ENCODE measurements at regions not wholly inside any gene's neighbourhood (a gene's known extent, or its start where the extent isn't known, plus 50 kb on each side); places are given as distances from the start of the nearest gene placed in this dataset.

GRCh38 chr4:180596888-180597483, 1646.2 kb upstream of the TENM3 start:
- intact Hi-C loops (cut with micrococcal nuclease; ENCODE audit: unreplicated experiment) (no loop called here), in situ Hi-C loops (cut with HindIII; ENCODE audit: extremely low pct_ligation_motif_present, low pct_unique_long_range_greater_than_20kb) (no loop called here)
- ChIA-PET POLR2A (no interaction called here), CTCF (ENCODE audit: low intra/inter-chr PET ratio, low total read pairs) (no interaction called here)
- no peak overlapping the region for H3K27ac ChIP-seq (ENCODE audit: extremely low read length, insufficient read depth, low read length)
- BruUV-seq (replicated peaks), result no TSS peak
- 91% methylated on average over 3 of the region's 3 CpGs for whole genome bisulfite sequencing (ENCODE audit: low lambda C conversion rate)
- no peaks in the 10 kb centered on the region for H3K9me3 ChIP-seq (ENCODE audit: low read length)
- DNase-seq (ENCODE audit: low spot score), result no peak
- TF ChIP-seq CAMTA2 (CRISPR knock-in tag; IDR thresholded peaks at IDR 0.05; ENCODE audit: borderline replicate concordance) (no peak), STAT6 (CRISPR knock-in tag; IDR thresholded peaks at IDR 0.05; ENCODE audit: borderline replicate concordance) (no peak), ZNF660 (CRISPR knock-in tag; IDR thresholded peaks at IDR 0.05; ENCODE audit: borderline replicate concordance, low read depth) (no peak), MAFG (CRISPR knock-in tag; IDR thresholded peaks at IDR 0.05) (no peak), SNAPC2 (CRISPR knock-in tag; IDR thresholded peaks at IDR 0.05) (no peak), CTCF (CRISPR knock-in tag; IDR thresholded peaks at IDR 0.05) (no peak)
- FAIRE-seq, result no peak
- no peaks in the 10 kb centered on the region for H4K20me1 ChIP-seq (ENCODE audit: insufficient read depth, low read length)
- H3K27me3 ChIP-seq (ENCODE audit: control insufficient read depth in 1 of 2, insufficient read depth in 2 of 2, low read length in 2 of 2), result no peaks in the 10 kb centered on the region
- H3K36me3 ChIP-seq (replicated peaks in 1 of 2; ENCODE audit: control insufficient read depth in 1 of 2, insufficient read depth in 2 of 2, low read length in 2 of 2), result no peaks in the 10 kb centered on the region
- no peak overlapping the region for H3K4me2 ChIP-seq (ENCODE audit: low read depth, low read length)
- no peaks in the 10 kb centered on the region for H3K79me2 ChIP-seq (ENCODE audit: insufficient read depth, low read length)
- H2AFZ ChIP-seq (ENCODE audit: low read length), result no peak overlapping the region
- ATAC-seq, result no peak
- no peak overlapping the region for H3K4me3 ChIP-seq (replicated peaks in 1 of 3; ENCODE audit: insufficient read depth in 1 of 3, low read depth in 2 of 3, low read length in 3 of 3)
- no peak overlapping the region for H3K9ac ChIP-seq (ENCODE audit: insufficient read depth, low read depth, low read length)
- H3K4me1 ChIP-seq (ENCODE audit: insufficient read depth, low read length), result no peaks in the 10 kb centered on the region

Measured in HepG2 (cell line).